Type B pancreatic cell (in vitro differentiated cells): ENCODE measurements at regions not wholly inside any gene's neighbourhood (a gene's known extent, or its start where the extent isn't known, plus 50 kb on each side); places are given as distances from the start of the nearest gene placed in this dataset.
A peak's percentile ranks its signal among the peaks of the same experiment; 100 is the strongest.
"Not testable (repeated sequence)": the region's sequence is repeated elsewhere in the genome, so short reads cannot be mapped to it uniquely, and the experiment has no call there.

ENCODE experiments used
- DNase-seq: peaks from one replicate; pipeline ENCODE4 v3.0.0; 2021; ENCODE audit warnings: mixed read lengths; ENCODE audit not compliant: unreplicated experiment; ENCODE audit errors: extremely low spot score
- H3K27ac Mint-ChIP-seq: 2 replicates; pipeline ENCODE4 v1.8.0; 2021; ENCODE audit warnings: mild to moderate bottlenecking, mixed read lengths
- H3K27me3 Mint-ChIP-seq: 2 replicates; pipeline ENCODE4 v1.8.0; 2021; ENCODE audit warnings: mixed read lengths
- H3K36me3 Mint-ChIP-seq: 2 replicates; pipeline ENCODE4 v1.8.0; 2021; ENCODE audit warnings: mixed read lengths
- H3K4me1 Mint-ChIP-seq: one replicate; pipeline ENCODE4 v1.8.0; 2021; ENCODE audit warnings: mixed read lengths; ENCODE audit not compliant: unreplicated experiment
- H3K4me3 Mint-ChIP-seq: 2 replicates; pipeline ENCODE4 v1.8.0; 2021; ENCODE audit warnings: mild to moderate bottlenecking, mixed read lengths
- H3K9me3 Mint-ChIP-seq: 2 replicates; pipeline ENCODE4 v1.8.0; 2021; ENCODE audit warnings: mixed read lengths

- H3K4me3 Mint-ChIP-seq, H3K9me3 Mint-ChIP-seq, H3K27me3 Mint-ChIP-seq, H3K27ac Mint-ChIP-seq, H3K36me3 Mint-ChIP-seq, DNase-seq, H3K4me1 Mint-ChIP-seq: not testable (repeated sequence)
These were observed 78.2 kb upstream of the PLGLB2 start for GRCh38 chr2:87669633-87670231.

DNA sequence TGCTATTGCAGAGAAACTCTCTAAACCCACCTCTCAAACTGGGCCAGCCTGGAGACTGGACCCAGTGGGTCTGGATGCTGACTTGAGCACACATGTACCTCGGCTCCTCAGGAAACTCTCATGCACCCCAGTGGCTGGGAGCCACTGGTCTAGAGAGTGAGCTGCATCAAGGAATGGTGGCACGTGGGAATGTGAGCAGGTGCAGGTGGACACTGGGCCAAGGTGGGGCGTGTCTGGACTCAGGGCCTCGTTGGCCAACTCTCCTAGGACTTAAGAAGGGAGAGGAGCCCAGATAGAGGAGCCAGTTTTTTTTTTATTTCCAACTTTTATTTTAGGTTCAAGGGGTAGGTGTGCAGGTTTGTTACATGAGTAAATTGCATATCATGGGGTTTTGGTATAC is 75.5 kb upstream of the PLGLB2 start:
- not testable (repeated sequence) for H3K9me3 Mint-ChIP-seq, H3K27ac Mint-ChIP-seq, H3K36me3 Mint-ChIP-seq, DNase-seq, H3K4me1 Mint-ChIP-seq, H3K27me3 Mint-ChIP-seq, H3K4me3 Mint-ChIP-seq

GRCh38 chr2:87674729-87675128 is 73.2 kb upstream of the PLGLB2 start:
- H3K9me3 Mint-ChIP-seq, H3K27me3 Mint-ChIP-seq, H3K27ac Mint-ChIP-seq, H3K4me1 Mint-ChIP-seq, DNase-seq, H3K36me3 Mint-ChIP-seq, H3K4me3 Mint-ChIP-seq: not testable (repeated sequence)

DNA sequence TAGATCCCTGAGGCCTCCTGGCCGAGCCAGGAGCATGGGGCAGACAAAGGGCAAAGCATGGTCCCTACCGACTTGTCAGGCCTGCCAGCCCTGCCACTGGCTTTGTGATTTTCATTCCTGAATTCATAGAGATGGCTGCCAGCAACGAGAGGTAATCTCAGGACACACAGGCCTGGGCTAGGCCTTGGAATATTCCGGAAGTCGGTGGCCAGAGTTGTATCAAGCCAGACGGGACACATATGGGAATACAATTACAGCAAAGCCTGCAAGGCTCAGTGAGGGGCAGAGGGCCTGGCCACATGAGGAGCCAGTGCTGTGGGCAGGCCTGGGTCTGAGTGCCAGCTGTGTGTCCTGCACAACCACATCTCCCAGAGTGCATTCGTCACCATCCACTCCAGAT is 72.4 kb upstream of the PLGLB2 start:
- DNase-seq, H3K27me3 Mint-ChIP-seq, H3K4me1 Mint-ChIP-seq, H3K27ac Mint-ChIP-seq, H3K9me3 Mint-ChIP-seq, H3K36me3 Mint-ChIP-seq, H3K4me3 Mint-ChIP-seq: not testable (repeated sequence)

DNA sequence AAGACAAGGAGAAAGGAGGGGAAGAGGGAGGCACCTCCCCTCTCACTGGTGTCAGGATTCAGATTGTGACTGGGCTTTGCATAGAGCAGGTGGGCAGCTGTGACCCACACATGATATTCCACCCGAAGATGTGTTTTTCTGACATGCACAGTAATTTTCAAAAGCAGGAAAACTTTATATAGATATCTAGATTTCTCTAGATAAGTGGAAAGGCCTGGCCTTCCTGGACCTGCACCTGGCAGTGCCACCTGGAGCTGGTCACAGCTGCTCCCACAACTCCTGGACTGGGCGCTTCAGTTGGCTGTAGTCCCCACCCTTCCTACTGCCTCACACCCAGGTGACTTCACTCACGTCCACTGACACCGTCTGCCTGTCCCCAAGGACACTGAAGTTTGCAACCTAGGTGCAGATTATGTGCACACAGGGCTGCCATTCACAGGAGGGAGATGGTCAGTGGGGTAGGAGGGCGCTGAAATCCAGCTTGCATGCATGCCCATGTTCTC is 70.4 kb upstream of the PLGLB2 start:
- not testable (repeated sequence) for H3K27me3 Mint-ChIP-seq, H3K27ac Mint-ChIP-seq, H3K4me1 Mint-ChIP-seq, H3K4me3 Mint-ChIP-seq, DNase-seq, H3K36me3 Mint-ChIP-seq, H3K9me3 Mint-ChIP-seq

- H3K4me1 Mint-ChIP-seq, H3K4me3 Mint-ChIP-seq, H3K9me3 Mint-ChIP-seq: not testable (repeated sequence)
These were observed 69.1 kb upstream of the PLGLB2 start for GRCh38 chr2:87678742-87679173.

GRCh38 chr2:87679950-87680349 is 67.9 kb upstream of the PLGLB2 start:
- H3K4me1 Mint-ChIP-seq, H3K27me3 Mint-ChIP-seq, H3K4me3 Mint-ChIP-seq, H3K36me3 Mint-ChIP-seq, H3K27ac Mint-ChIP-seq, H3K9me3 Mint-ChIP-seq, DNase-seq: not testable (repeated sequence)

More at GRCh38 chr2:87678742-87679173, 69.1 kb upstream of the PLGLB2 start:
- H3K36me3 Mint-ChIP-seq, H3K27me3 Mint-ChIP-seq, DNase-seq, H3K27ac Mint-ChIP-seq: not testable (repeated sequence)

- not testable (repeated sequence) for H3K9me3 Mint-ChIP-seq, H3K4me3 Mint-ChIP-seq, H3K27me3 Mint-ChIP-seq, H3K36me3 Mint-ChIP-seq, H3K27ac Mint-ChIP-seq, DNase-seq, H3K4me1 Mint-ChIP-seq
These were observed 67.2 kb upstream of the PLGLB2 start for GRCh38 chr2:87680691-87681090.

DNA sequence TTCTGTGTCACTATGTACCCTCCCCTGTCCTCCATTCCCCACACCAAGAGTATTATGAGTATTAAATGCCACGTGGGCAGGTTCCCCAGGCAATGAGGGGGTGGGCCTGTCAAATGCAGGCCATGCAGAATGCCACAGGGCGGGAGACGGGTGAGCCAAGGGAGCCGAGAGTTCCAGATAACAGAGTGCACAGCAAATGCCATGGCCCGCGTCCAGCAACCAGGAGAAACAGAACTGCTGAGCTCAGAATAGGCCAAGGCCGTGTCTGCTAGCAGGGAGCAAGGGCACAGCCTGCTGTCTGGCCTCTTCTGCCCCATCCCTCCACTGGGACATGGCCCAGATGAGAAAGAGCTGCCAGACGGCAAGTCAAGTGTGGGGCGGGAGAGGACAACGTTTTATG is 64.4 kb upstream of the PLGLB2 start:
- H3K27me3 Mint-ChIP-seq, H3K27ac Mint-ChIP-seq, H3K4me3 Mint-ChIP-seq, H3K36me3 Mint-ChIP-seq, H3K9me3 Mint-ChIP-seq, DNase-seq, H3K4me1 Mint-ChIP-seq: not testable (repeated sequence)

DNA sequence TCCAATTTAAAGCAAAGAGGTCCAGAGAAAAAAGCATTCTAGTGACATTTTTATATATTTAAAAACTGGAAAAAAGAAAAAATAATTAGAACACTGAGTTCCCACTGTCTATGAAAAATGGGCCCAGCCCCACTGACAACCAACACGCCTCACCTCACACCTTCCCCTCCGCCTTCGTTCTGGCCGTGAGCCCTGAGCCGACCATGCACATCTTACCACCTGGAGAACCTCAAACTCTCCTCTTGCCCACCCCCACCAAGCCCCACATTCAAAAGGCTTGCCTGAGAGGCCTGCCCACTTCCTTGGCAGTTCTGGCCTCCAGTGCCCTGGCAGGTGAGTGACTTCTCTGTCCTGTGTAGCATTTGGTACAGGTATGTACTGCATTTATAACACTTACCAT is 63.9 kb upstream of the PLGLB2 start:
- H3K4me3 Mint-ChIP-seq, DNase-seq, H3K27ac Mint-ChIP-seq, H3K4me1 Mint-ChIP-seq, H3K9me3 Mint-ChIP-seq, H3K36me3 Mint-ChIP-seq, H3K27me3 Mint-ChIP-seq: not testable (repeated sequence)

GRCh38 chr2:87685558-87685957 is 62.3 kb upstream of the PLGLB2 start:
- H3K4me3 Mint-ChIP-seq, DNase-seq, H3K27ac Mint-ChIP-seq, H3K27me3 Mint-ChIP-seq, H3K4me1 Mint-ChIP-seq, H3K36me3 Mint-ChIP-seq, H3K9me3 Mint-ChIP-seq: not testable (repeated sequence)

DNA sequence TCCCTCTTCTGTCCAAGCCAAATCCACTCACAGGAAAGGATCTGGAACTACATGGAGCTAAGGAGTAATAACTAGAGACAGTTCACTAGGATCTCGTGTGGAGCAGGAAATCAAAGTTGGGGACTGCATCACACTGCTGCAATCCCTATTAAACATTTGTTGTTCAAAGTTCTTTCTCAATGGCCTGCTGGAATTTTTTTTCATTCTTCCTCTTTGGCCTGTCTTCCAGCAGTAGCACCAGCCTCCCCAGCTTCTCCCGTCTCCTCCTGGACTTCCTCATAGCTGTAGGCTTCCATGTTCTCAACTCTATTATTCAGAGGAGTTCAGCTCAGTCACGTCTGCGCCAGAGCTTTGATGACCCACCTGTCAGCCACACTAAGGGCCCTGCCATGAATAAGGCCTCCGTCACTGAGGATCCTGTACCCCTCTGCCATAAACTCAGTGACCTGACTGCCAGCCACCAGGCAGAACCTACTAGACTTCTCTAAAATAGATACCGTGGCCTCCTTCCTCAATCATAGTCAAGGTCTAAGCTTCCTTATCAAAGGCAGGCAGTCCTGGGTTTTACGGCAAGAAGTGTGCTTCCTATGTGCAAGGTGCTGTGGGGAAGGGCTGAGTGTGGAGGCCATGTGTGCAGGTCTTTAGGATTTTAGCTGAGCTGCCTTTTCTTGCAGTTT is 60.9 kb upstream of the PLGLB2 start:
- not testable (repeated sequence) for H3K36me3 Mint-ChIP-seq, DNase-seq, H3K4me1 Mint-ChIP-seq, H3K9me3 Mint-ChIP-seq, H3K27ac Mint-ChIP-seq, H3K27me3 Mint-ChIP-seq, H3K4me3 Mint-ChIP-seq

GRCh38 chr2:87687550-87688270 is 60.2 kb upstream of the PLGLB2 start:
- not testable (repeated sequence) for H3K27me3 Mint-ChIP-seq, H3K9me3 Mint-ChIP-seq, H3K27ac Mint-ChIP-seq, DNase-seq, H3K36me3 Mint-ChIP-seq, H3K4me3 Mint-ChIP-seq, H3K4me1 Mint-ChIP-seq

DNA sequence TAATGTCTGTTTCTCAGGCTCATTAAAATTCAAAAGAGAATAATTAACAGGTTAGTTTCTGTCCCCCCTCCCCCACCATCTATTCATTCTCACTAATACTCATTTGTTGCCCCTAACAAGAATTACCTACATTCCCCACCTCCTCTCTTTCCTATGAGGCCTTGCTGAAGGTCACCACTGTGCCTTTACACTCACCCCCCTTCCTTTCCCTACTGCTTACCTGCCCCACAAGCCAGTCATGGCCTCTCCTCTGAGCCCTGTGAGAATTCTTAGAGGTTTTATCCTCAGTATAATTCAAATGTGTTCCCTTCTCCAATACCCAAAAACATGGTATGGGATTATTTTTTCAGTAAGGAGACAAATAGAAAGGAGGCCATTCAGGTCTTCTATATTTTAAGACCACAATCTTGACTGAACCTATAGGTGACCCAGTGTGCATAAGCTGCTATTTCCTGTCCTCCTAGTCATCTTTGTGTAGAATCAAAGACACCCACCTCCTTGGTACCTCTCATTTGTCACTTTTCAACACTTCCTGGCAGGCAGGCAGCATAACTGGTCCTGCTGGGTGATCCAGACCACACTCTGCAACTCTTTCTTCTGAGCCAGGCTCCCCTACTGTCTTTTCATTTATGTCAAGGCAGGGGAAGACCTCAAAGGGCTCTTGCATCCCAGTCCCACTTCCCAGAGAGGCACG is 55.8 kb upstream of the PLGLB2 start:
- H3K9me3 Mint-ChIP-seq, H3K27me3 Mint-ChIP-seq, H3K4me1 Mint-ChIP-seq, DNase-seq, H3K4me3 Mint-ChIP-seq, H3K36me3 Mint-ChIP-seq: not testable (repeated sequence)
- peak overlapping the region; percentile 70 for H3K27ac Mint-ChIP-seq
